Gastroesophageal sphincter (tissue), 4 donors: ENCODE measurements at regions not wholly inside any gene's neighbourhood (a gene's known extent, or its start where the extent isn't known, plus 50 kb on each side); places are given as distances from the start of the nearest gene placed in this dataset.

Experiments used
- ATAC-seq: fragments of 150-250 bp; one replicate; pipeline ENCODE4 v1.9.1; 2016; ENCODE audit warnings: mild to moderate bottlenecking, moderate library complexity
- H3K27ac ChIP-seq, 4 donors: fragments of 200-600 bp; sonication (generic) in 3 of 4; 1 replicate in 3 of 4; 2 replicates in 1 of 4; pipeline ENCODE4 v1.5.1; 2016 to 2019
- H3K27me3 ChIP-seq: fragments of 200-600 bp; sonication (generic); one replicate; pipeline ENCODE4 v1.5.1; 2019
- H3K36me3 ChIP-seq, 2 donors: fragments of 200-600 bp; sonication (generic); one replicate each; pipeline ENCODE4 v1.5.1; 2019; ENCODE audit warnings: control low read depth in 1 of 2
- H3K4me1 ChIP-seq, 3 donors: fragments of 200-600 bp; sonication (generic); 1 replicate in 2 of 3; 2 replicates in 1 of 3; pipeline ENCODE4 v1.5.1; 2016 to 2019; ENCODE audit warnings: control low read depth in 2 of 3
- H3K4me3 ChIP-seq, 2 donors: fragments of 200-600 bp; sonication (generic); one replicate each; pipeline ENCODE4 v1.5.1; 2019; ENCODE audit warnings: mild to moderate bottlenecking in 1 of 2, moderate library complexity in 1 of 2
- H3K9me3 ChIP-seq, 3 donors: fragments of 200-600 bp; sonication (generic); one replicate each; pipeline ENCODE4 v1.5.1; 2017 to 2019; ENCODE audit warnings: control low read depth in 2 of 3
- CTCF ChIP-seq, 4 experiments: fragments of 200-600 bp in 2 of 4; fragments of 450-650 bp in 2 of 4; sonication (generic) in 1 of 4; IDR thresholded peaks; one replicate each; pipeline ENCODE4 v1.5.1; 2017 to 2019; ENCODE audit warnings: antibody characterized with exemption in 4 of 4, mild to moderate bottlenecking in 2 of 4, moderate library complexity in 2 of 4
- EP300 ChIP-seq: sonication (generic); formaldehyde crosslinking; IDR thresholded peaks from one replicate; pipeline ENCODE4 v1.6.1; 2017; ENCODE audit warnings: antibody characterized with exemption, mild to moderate bottlenecking
- POLR2A ChIP-seq, 2 donors: fragments of 450-650 bp; IDR thresholded peaks; one replicate each; pipeline ENCODE4 v1.6.1; 2017; ENCODE audit warnings: antibody characterized with exemption in 2 of 2, mild to moderate bottlenecking in 2 of 2, moderate library complexity in 1 of 2
- POLR2AphosphoS5 ChIP-seq: sonication (generic); formaldehyde crosslinking; IDR thresholded peaks from one replicate; pipeline ENCODE4 v1.6.1; 2017; ENCODE audit warnings: antibody characterized with exemption
- WGBS, 2 donors: methylation state at CpG; one replicate each; pipeline ENCODE4 v1.1.5; 2018; ENCODE audit warnings: low coverage in 1 of 2; 5-methylcytosine and 5-hydroxymethylcytosine counted together

- WGBS, 2 donors = 40 to 59% methylated on average over 4 to 5 of the region's 5 CpGs
- H3K27me3 ChIP-seq = no peaks in the 10 kb centered on the region
- H3K4me3 ChIP-seq = no peak overlapping the region
- H3K36me3 ChIP-seq = no peaks in the 10 kb centered on the region
- no peaks in the 10 kb centered on the region for H3K4me1 ChIP-seq
- H3K27ac ChIP-seq = no peak overlapping the region
- no peak for ATAC-seq
- no peak for TF ChIP-seq POLR2AphosphoS5
- H3K9me3 ChIP-seq = peaks cover 0 to 14% (median 0%) of the 10 kb centered on the region in 3 donors
These were observed 199.9 kb upstream of the FAM3C start for GRCh38 chr7:121595758-121596696.

- H3K9me3 ChIP-seq = peaks cover 0 to under 1% (median 0%) of the 10 kb centered on the region in 3 donors
- 82% methylated on average over 2 of the region's 3 CpGs; no CpG with 5 or more reads in 1 of the 2 donors for WGBS, 2 donors
- H3K4me1 ChIP-seq = no peaks in the 10 kb centered on the region
- no peak for TF ChIP-seq EP300
- no peak for TF ChIP-seq POLR2AphosphoS5
- TF ChIP-seq CTCF (IDR thresholded peaks at IDR 0.05) = no peak
- no peak overlapping the region for H3K27ac ChIP-seq
- no peak for ATAC-seq
- no peaks in the 10 kb centered on the region for H3K36me3 ChIP-seq
- no peaks in the 10 kb centered on the region for H3K27me3 ChIP-seq
- no peak overlapping the region for H3K4me3 ChIP-seq
These were observed 195.8 kb upstream of the FAM3C start for GRCh38 chr7:121591926-121592325.

- Histone ChIP-seq H3K27ac (no peak overlapping the region), H3K36me3 (no peaks in the 10 kb centered on the region), H3K4me3 (no peak overlapping the region), H3K9me3 (no peaks in the 10 kb centered on the region), H3K27me3 (no peaks in the 10 kb centered on the region), H3K4me1 (no peaks in the 10 kb centered on the region)
- TF ChIP-seq EP300 (no peak), POLR2A (IDR thresholded peaks at IDR 0.05) (no peak), CTCF (IDR thresholded peaks at IDR 0.05) (no peak), POLR2AphosphoS5 (no peak)
- ATAC-seq = no peak
- WGBS, 2 donors = 81 to 96% methylated on average over 3 to 5 of the region's 5 CpGs
These were observed 191.3 kb upstream of the FAM3C start for GRCh38 chr7:121587435-121587834.

- no peak overlapping the region for H3K27ac ChIP-seq
- TF ChIP-seq EP300 (no peak), POLR2AphosphoS5 (no peak), CTCF (IDR thresholded peaks at IDR 0.05) (no peak), POLR2A (IDR thresholded peaks at IDR 0.05) (no peak)
- no peaks in the 10 kb centered on the region for H3K9me3 ChIP-seq
- H3K4me3 ChIP-seq = no peak overlapping the region
- no peak for ATAC-seq
- H3K4me1 ChIP-seq = no peaks in the 10 kb centered on the region
- peaks cover 5% of the 10 kb centered on the region for H3K27me3 ChIP-seq
- no peaks in the 10 kb centered on the region for H3K36me3 ChIP-seq
These were observed 186.2 kb upstream of the FAM3C start for GRCh38 chr7:121582258-121582657.

GRCh38 chr7:121579639-121580038 is 183.5 kb upstream of the FAM3C start:
- Histone ChIP-seq H3K36me3 (no peaks in the 10 kb centered on the region), H3K27ac (no peak overlapping the region), H3K9me3 (no peaks in the 10 kb centered on the region), H3K27me3 (peaks cover 5% of the 10 kb centered on the region), H3K4me1 (no peaks in the 10 kb centered on the region), H3K4me3 (no peak overlapping the region)
- TF ChIP-seq EP300 (no peak), POLR2A (IDR thresholded peaks at IDR 0.05) (no peak), POLR2AphosphoS5 (no peak), CTCF (IDR thresholded peaks at IDR 0.05) (no peak)
- no peak for ATAC-seq
- WGBS, 2 donors = 80 to 100% methylated on average over 1 of the region's 1 CpG
